ENCODE measurements at regions not wholly inside any gene's neighbourhood (a gene's known extent, or its start where the extent isn't known, plus 50 kb on each side); places are given as distances from the start of the nearest gene placed in this dataset.

DNA sequence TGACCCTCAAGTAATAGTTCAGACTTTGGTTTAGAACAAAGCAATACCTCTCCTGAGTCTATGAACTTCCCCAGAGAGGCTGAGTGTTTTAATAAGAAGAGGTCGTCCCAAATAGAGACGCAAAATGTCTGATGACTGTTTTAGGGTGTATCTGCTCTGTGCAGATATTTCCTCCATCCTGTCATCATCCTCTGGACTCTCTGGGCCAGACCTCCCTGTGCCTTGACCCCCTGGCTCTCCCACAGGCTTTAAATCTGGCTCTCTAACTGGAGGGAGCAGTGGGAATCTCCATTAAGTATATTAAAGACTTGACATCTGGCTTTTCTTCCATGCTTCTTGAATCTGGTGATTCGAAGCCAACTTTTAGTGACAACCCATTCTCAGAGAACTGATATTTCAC, 633.3 kb downstream of the INHBA start:
- Histone ChIP-seq H2AFZ (ENCODE audit: low read depth, low read length) (no peak overlapping the region), H3K36me3 (ENCODE audit: insufficient read depth, low read length) (no peaks in the 10 kb centered on the region), H3K4me3 (ENCODE audit: low read length) (no peak overlapping the region), H3K4me2 (ENCODE audit: low read length) (no peak overlapping the region), H3K9me3 (ENCODE audit: low read length) (no peaks in the 10 kb centered on the region), H3F3A (ENCODE audit: insufficient read depth, low read length, poor library complexity, severe bottlenecking) (no peaks in the 10 kb centered on the region), H3K27ac (ENCODE audit: low read length) (no peak overlapping the region), H3K9ac (ENCODE audit: low read length) (no peak overlapping the region), H3K9me2 (ENCODE audit: insufficient read depth, low read length) (no peaks in the 10 kb centered on the region), H3K27me3 (ENCODE audit: insufficient read depth, low read depth, low read length) (no peaks in the 10 kb centered on the region), H4K20me1 (ENCODE audit: insufficient read depth) (no peaks in the 10 kb centered on the region), H3K79me2 (replicated peaks; ENCODE audit: insufficient read depth, low read length) (no peaks in the 10 kb centered on the region)
- no peak for TF ChIP-seq CTCF (IDR thresholded peaks at IDR 0.05; ENCODE audit: poor library complexity, severe bottlenecking)
- TF ChIP-seq TAF1 (IDR thresholded peaks at IDR 0.05; ENCODE audit: low read depth), result no peak

DNA sequence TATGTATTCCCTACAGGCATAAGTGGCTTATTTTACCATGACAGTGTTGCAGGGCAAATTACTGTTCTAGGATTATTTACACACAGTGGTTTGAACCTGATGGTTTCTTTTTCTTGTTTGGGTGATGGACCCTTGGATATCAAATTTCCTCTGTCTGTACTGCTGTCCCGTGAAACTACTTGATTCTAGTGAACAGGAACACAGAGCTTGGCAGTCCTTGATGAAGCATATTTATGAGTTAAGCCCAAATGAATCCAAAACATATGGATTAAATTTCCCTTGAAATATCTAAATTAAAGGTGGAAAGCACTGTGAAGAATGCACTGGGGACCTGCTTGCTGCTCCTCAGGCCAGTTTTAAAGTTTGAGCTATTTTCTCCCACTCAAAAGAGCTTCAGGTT, 635.3 kb downstream of the INHBA start:
- Histone ChIP-seq H3K36me3 (ENCODE audit: insufficient read depth, low read length) (no peaks in the 10 kb centered on the region), H3K79me2 (replicated peaks; ENCODE audit: insufficient read depth, low read length) (no peaks in the 10 kb centered on the region), H3F3A (ENCODE audit: insufficient read depth, low read length, poor library complexity, severe bottlenecking) (no peaks in the 10 kb centered on the region), H3K27ac (ENCODE audit: low read length) (no peak overlapping the region), H3K9me2 (ENCODE audit: insufficient read depth, low read length) (no peaks in the 10 kb centered on the region), H4K20me1 (ENCODE audit: insufficient read depth) (no peaks in the 10 kb centered on the region), H3K4me3 (ENCODE audit: low read length) (no peak overlapping the region), H3K27me3 (ENCODE audit: insufficient read depth, low read depth, low read length) (no peaks in the 10 kb centered on the region), H3K4me2 (ENCODE audit: low read length) (no peak overlapping the region), H2AFZ (ENCODE audit: low read depth, low read length) (no peak overlapping the region), H3K9ac (ENCODE audit: low read length) (no peak overlapping the region), H3K9me3 (ENCODE audit: low read length) (no peaks in the 10 kb centered on the region)
- no peak for TF ChIP-seq SMC3 (conservative IDR thresholded peaks at IDR 0.05; ENCODE audit: poor library complexity)
- TF ChIP-seq EZH2 (IDR thresholded peaks at IDR 0.05; ENCODE audit: borderline replicate concordance, insufficient read depth, low read length, poor library complexity, severe bottlenecking), result no peak
- TF ChIP-seq MXI1 (conservative IDR thresholded peaks at IDR 0.05; ENCODE audit: poor library complexity, severe bottlenecking), result no peak
- no peak for TF ChIP-seq TAF1 (IDR thresholded peaks at IDR 0.05; ENCODE audit: low read depth)
- no peak for TF ChIP-seq POLR2AphosphoS5 (IDR thresholded peaks at IDR 0.05)
- TF ChIP-seq EP300 (conservative IDR thresholded peaks at IDR 0.05; ENCODE audit: poor library complexity, severe bottlenecking), result no peak
- TF ChIP-seq REST (IDR thresholded peaks at IDR 0.05; ENCODE audit: borderline replicate concordance), result no peak
- TF ChIP-seq CTCF (IDR thresholded peaks at IDR 0.05; ENCODE audit: poor library complexity, severe bottlenecking), result no peak
- no peak for TF ChIP-seq RAD21 (conservative IDR thresholded peaks at IDR 0.05)

Measured in neural cell (in vitro differentiated cells).